SK-N-SH (cell line): ENCODE measurements at regions not wholly inside any gene's neighbourhood (a gene's known extent, or its start where the extent isn't known, plus 50 kb on each side); places are given as distances from the start of the nearest gene placed in this dataset.

Source experiments
- POLR2AphosphoS5 ChIP-seq: IDR thresholded peaks from 2 replicates; pipeline ENCODE4 v1.6.1; 2012; ENCODE audit warnings: low read depth, low read length
- RAD21 ChIP-seq: IDR thresholded peaks from 2 replicates; pipeline ENCODE4 v1.6.1; 2012; ENCODE audit warnings: mild to moderate bottlenecking, low read length
- TAF1 ChIP-seq: IDR thresholded peaks from 2 replicates; pipeline ENCODE4 v1.6.1; 2012; ENCODE audit warnings: low read depth, mild to moderate bottlenecking, low read length, moderate library complexity, borderline replicate concordance
- TEAD4 ChIP-seq: IDR thresholded peaks from 2 replicates; pipeline ENCODE4 v1.4.0; 2012; ENCODE audit warnings: mild to moderate bottlenecking, borderline replicate concordance; ENCODE audit not compliant: insufficient read depth
- TF ChIP-seq, protein P1 (sequence below): fragments of 200-600 bp; sonication (generic); IDR thresholded peaks from 2 replicates; pipeline ENCODE4 v1.6.1; 2017; ENCODE audit warnings: antibody characterized with exemption, mild to moderate bottlenecking, moderate library complexity
- TF ChIP-seq, protein P2 (sequence below): fragments of 150-350 bp; IDR thresholded peaks from 2 replicates; pipeline ENCODE4 v1.6.1; 2017; ENCODE audit warnings: antibody characterized with exemption, low read length, low read depth, borderline replicate concordance

DNA sequence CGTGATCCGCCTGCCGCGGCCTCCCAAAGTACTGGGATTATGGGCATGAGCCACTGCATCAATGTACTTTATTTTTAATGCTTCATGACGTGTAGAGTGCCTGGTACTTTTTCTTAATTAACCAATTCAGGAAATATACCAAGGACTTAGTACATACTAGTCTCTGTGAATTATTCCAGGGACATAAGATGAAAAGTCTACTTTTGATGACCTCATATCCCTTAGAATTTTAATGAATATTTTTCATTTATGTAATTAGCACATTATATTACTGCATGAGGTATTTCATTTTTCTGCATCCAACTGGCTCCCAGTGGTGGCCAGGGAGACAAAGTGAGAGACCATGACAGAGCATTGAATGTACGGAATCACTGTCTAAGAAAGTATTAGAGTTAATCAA lies 577.7 kb upstream of the NOVA1 start:
- TF ChIP-seq, protein P1, sequence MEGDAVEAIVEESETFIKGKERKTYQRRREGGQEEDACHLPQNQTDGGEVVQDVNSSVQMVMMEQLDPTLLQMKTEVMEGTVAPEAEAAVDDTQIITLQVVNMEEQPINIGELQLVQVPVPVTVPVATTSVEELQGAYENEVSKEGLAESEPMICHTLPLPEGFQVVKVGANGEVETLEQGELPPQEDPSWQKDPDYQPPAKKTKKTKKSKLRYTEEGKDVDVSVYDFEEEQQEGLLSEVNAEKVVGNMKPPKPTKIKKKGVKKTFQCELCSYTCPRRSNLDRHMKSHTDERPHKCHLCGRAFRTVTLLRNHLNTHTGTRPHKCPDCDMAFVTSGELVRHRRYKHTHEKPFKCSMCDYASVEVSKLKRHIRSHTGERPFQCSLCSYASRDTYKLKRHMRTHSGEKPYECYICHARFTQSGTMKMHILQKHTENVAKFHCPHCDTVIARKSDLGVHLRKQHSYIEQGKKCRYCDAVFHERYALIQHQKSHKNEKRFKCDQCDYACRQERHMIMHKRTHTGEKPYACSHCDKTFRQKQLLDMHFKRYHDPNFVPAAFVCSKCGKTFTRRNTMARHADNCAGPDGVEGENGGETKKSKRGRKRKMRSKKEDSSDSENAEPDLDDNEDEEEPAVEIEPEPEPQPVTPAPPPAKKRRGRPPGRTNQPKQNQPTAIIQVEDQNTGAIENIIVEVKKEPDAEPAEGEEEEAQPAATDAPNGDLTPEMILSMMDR, result no peak
- TF ChIP-seq TAF1 (no peak), TEAD4 (no peak), POLR2AphosphoS5 (no peak), RAD21 (no peak)
- TF ChIP-seq, protein P2, sequence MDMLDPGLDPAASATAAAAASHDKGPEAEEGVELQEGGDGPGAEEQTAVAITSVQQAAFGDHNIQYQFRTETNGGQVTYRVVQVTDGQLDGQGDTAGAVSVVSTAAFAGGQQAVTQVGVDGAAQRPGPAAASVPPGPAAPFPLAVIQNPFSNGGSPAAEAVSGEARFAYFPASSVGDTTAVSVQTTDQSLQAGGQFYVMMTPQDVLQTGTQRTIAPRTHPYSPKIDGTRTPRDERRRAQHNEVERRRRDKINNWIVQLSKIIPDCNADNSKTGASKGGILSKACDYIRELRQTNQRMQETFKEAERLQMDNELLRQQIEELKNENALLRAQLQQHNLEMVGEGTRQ, result no peak
